ENCODE measurements at regions not wholly inside any gene's neighbourhood (a gene's known extent, or its start where the extent isn't known, plus 50 kb on each side); places are given as distances from the start of the nearest gene placed in this dataset.

GRCh38 chr3:148646126-148646665, 51.5 kb upstream of the AGTR1 start:
- TF ChIP-seq CTCF (IDR thresholded peaks at IDR 0.05; ENCODE audit: poor library complexity, severe bottlenecking) (no peak), POLR2AphosphoS5 (IDR thresholded peaks at IDR 0.05) (peak; percentile 12), EP300 (conservative IDR thresholded peaks at IDR 0.05; ENCODE audit: poor library complexity, severe bottlenecking) (no peak), SMC3 (conservative IDR thresholded peaks at IDR 0.05; ENCODE audit: poor library complexity) (no peak), EZH2 (IDR thresholded peaks at IDR 0.05; ENCODE audit: borderline replicate concordance, insufficient read depth, low read length, poor library complexity, severe bottlenecking) (no peak), RAD21 (conservative IDR thresholded peaks at IDR 0.05) (no peak)
